ENCODE measurements at regions not wholly inside any gene's neighbourhood (a gene's known extent, or its start where the extent isn't known, plus 50 kb on each side); places are given as distances from the start of the nearest gene placed in this dataset.

DNA sequence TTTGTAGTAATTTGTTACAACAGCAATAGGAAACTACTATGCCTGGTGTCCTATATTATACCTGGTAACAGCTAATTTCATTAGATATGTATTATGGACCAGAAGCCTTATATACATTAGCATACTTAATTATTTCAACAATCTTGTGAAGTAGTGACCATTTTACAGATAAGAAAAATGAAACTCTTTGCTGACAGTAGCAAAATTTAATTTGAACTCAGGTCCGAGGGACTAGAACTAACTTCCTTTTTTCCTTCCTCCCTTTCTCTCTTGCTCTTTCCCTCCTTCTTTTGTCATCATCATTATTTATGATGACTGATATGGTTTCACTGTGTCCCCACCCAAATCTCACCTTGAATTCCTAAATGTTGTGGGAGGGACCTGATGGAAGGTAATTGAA lies 482.0 kb downstream of the SNAPC1 start:
- Histone ChIP-seq H3K79me2 (no peaks in the 10 kb centered on the region), H3K4me1 (ENCODE audit: insufficient read depth) (no peaks in the 10 kb centered on the region), H3K9me2 (replicated peaks; ENCODE audit: insufficient read depth) (no peaks in the 10 kb centered on the region), H4K20me1 (ENCODE audit: insufficient read depth, poor library complexity, severe bottlenecking) (no peaks in the 10 kb centered on the region), H3K4me3 (no peak overlapping the region), H3K27me3 (no peaks in the 10 kb centered on the region), H3K36me3 (replicated peaks; ENCODE audit: insufficient read depth, low read depth) (no peaks in the 10 kb centered on the region), H3K9me3 (ENCODE audit: low read depth) (no peaks in the 10 kb centered on the region), H3K27ac (no peak overlapping the region), H3K4me2 (no peak overlapping the region), H2AFZ (no peak overlapping the region)
- 93% methylated on average over 1 of the region's 1 CpG for WGBS (ENCODE audit: low lambda C conversion rate, missing lambda C conversion rate)
- TF ChIP-seq EZH2 (IDR thresholded peaks at IDR 0.05; ENCODE audit: borderline replicate concordance) (no peak), EZH2phosphoT487 (IDR thresholded peaks at IDR 0.05; ENCODE audit: low read depth, severe bottlenecking, unreplicated experiment) (no peak)
- TF ChIP-seq, protein P1, sequence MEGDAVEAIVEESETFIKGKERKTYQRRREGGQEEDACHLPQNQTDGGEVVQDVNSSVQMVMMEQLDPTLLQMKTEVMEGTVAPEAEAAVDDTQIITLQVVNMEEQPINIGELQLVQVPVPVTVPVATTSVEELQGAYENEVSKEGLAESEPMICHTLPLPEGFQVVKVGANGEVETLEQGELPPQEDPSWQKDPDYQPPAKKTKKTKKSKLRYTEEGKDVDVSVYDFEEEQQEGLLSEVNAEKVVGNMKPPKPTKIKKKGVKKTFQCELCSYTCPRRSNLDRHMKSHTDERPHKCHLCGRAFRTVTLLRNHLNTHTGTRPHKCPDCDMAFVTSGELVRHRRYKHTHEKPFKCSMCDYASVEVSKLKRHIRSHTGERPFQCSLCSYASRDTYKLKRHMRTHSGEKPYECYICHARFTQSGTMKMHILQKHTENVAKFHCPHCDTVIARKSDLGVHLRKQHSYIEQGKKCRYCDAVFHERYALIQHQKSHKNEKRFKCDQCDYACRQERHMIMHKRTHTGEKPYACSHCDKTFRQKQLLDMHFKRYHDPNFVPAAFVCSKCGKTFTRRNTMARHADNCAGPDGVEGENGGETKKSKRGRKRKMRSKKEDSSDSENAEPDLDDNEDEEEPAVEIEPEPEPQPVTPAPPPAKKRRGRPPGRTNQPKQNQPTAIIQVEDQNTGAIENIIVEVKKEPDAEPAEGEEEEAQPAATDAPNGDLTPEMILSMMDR (IDR thresholded peaks at IDR 0.05; ENCODE audit: poor library complexity), result no peak
- no peak for DNase-seq (ENCODE audit: low spot score)

DNA sequence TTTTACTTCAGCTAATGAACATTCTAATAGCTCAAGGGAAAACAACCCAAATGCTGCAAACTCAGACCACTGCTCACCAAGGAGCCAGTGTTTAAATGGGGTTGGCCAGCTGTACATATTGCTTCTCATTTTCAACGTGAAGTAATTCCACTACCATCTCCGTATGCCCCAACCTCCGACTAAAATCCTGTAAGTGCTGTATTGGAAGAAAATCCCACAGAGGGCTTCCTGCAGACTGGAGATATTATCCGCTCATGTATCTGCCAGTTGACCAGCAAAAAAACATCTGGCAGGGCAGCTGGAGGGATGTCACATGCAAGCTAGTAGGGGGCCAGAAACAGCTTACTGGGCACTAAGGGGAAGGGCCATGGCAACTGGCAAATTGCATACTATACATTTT lies 485.0 kb downstream of the SNAPC1 start:
- DNase-seq (ENCODE audit: low spot score), result no peak
- WGBS (ENCODE audit: low lambda C conversion rate, missing lambda C conversion rate), result 66% methylated on average over 4 of the region's 4 CpGs
- H3K4me3 ChIP-seq, result no peak overlapping the region
- H3K4me1 ChIP-seq (ENCODE audit: insufficient read depth), result no peaks in the 10 kb centered on the region
- no peaks in the 10 kb centered on the region for H3K79me2 ChIP-seq
- TF ChIP-seq EZH2phosphoT487 (IDR thresholded peaks at IDR 0.05; ENCODE audit: low read depth, severe bottlenecking, unreplicated experiment) (no peak), EZH2 (IDR thresholded peaks at IDR 0.05; ENCODE audit: borderline replicate concordance) (no peak)
- TF ChIP-seq, protein P1 (IDR thresholded peaks at IDR 0.05; ENCODE audit: poor library complexity), result no peak
- no peaks in the 10 kb centered on the region for H4K20me1 ChIP-seq (ENCODE audit: insufficient read depth, poor library complexity, severe bottlenecking)
- no peak overlapping the region for H2AFZ ChIP-seq
- H3K36me3 ChIP-seq (replicated peaks; ENCODE audit: insufficient read depth, low read depth), result no peaks in the 10 kb centered on the region
- no peaks in the 10 kb centered on the region for H3K9me3 ChIP-seq (ENCODE audit: low read depth)
- H3K4me2 ChIP-seq, result no peak overlapping the region
- H3K27ac ChIP-seq, result no peak overlapping the region
- no peaks in the 10 kb centered on the region for H3K27me3 ChIP-seq
- H3K9me2 ChIP-seq (replicated peaks; ENCODE audit: insufficient read depth), result no peaks in the 10 kb centered on the region

DNA sequence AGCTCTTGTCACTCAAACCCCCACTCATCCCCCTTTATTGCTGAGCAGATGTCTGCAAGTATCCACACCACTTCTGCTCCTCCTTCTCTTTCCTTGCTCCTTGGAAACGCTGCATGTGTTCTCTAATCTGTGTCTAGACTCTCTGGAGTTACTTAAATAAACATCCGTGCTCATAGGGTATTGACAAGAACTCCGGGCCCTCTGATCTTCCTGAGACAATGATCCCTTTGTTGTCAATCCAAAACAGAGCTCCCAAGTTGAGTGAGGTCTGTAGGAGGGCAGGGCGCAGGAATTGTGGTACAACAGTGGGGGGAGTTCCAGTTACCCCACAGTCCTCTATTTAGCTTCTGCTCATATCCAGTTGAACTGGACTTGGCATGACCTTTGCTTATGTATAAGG lies 489.0 kb downstream of the SNAPC1 start:
- no peaks in the 10 kb centered on the region for H3K27me3 ChIP-seq
- H3K4me3 ChIP-seq, result no peak overlapping the region
- no peak overlapping the region for H3K27ac ChIP-seq
- H3K36me3 ChIP-seq (replicated peaks; ENCODE audit: insufficient read depth, low read depth), result no peaks in the 10 kb centered on the region
- no peak overlapping the region for H3K4me2 ChIP-seq
- no peak overlapping the region for H2AFZ ChIP-seq
- WGBS (ENCODE audit: low lambda C conversion rate, missing lambda C conversion rate), result 29% methylated on average over 4 of the region's 4 CpGs
- no peaks in the 10 kb centered on the region for H3K9me3 ChIP-seq (ENCODE audit: low read depth)
- H4K20me1 ChIP-seq (ENCODE audit: insufficient read depth, poor library complexity, severe bottlenecking), result no peaks in the 10 kb centered on the region
- DNase-seq (ENCODE audit: low spot score), result no peak
- H3K4me1 ChIP-seq (ENCODE audit: insufficient read depth), result no peaks in the 10 kb centered on the region
- no peaks in the 10 kb centered on the region for H3K9me2 ChIP-seq (replicated peaks; ENCODE audit: insufficient read depth)
- H3K79me2 ChIP-seq, result no peaks in the 10 kb centered on the region
- TF ChIP-seq, protein P1 (IDR thresholded peaks at IDR 0.05; ENCODE audit: poor library complexity), result no peak
- no peak for TF ChIP-seq EZH2 (IDR thresholded peaks at IDR 0.05; ENCODE audit: borderline replicate concordance)
- TF ChIP-seq EZH2phosphoT487 (IDR thresholded peaks at IDR 0.05; ENCODE audit: low read depth, severe bottlenecking, unreplicated experiment), result no peak

DNA sequence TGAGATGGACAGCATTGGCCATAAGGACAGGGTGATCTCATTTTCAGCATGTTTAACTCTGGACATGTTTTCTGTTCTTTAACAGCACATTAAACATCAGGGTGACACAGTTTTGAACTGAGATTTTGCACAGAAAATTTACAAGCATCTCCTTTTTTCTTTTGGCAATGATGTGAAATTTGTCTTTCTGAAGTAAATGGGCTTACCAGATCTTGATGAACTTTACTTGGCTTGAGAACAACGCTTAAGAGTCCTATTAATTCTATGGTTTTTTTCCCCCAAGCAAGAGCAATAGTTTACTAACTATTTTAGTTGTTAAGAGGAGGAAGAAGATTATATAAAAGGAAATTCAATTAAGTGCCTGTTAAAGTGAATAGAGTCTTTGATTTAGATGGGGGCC lies 491.0 kb downstream of the SNAPC1 start:
- Histone ChIP-seq H3K79me2 (no peaks in the 10 kb centered on the region), H3K4me3 (no peak overlapping the region), H3K4me1 (ENCODE audit: insufficient read depth) (no peaks in the 10 kb centered on the region), H3K36me3 (replicated peaks; ENCODE audit: insufficient read depth, low read depth) (no peaks in the 10 kb centered on the region), H4K20me1 (ENCODE audit: insufficient read depth, poor library complexity, severe bottlenecking) (no peaks in the 10 kb centered on the region), H3K9me3 (ENCODE audit: low read depth) (no peaks in the 10 kb centered on the region), H2AFZ (no peak overlapping the region), H3K9me2 (replicated peaks; ENCODE audit: insufficient read depth) (no peaks in the 10 kb centered on the region), H3K27ac (no peak overlapping the region), H3K4me2 (no peak overlapping the region), H3K27me3 (no peaks in the 10 kb centered on the region)
- no peak for TF ChIP-seq EZH2 (IDR thresholded peaks at IDR 0.05; ENCODE audit: borderline replicate concordance)
- TF ChIP-seq, protein P1 (IDR thresholded peaks at IDR 0.05; ENCODE audit: poor library complexity), result no peak
- no peak for TF ChIP-seq EZH2phosphoT487 (IDR thresholded peaks at IDR 0.05; ENCODE audit: low read depth, severe bottlenecking, unreplicated experiment)
- WGBS (ENCODE audit: low lambda C conversion rate, missing lambda C conversion rate), result 63% methylated on average over 1 of the region's 1 CpG
- no peak for DNase-seq (ENCODE audit: low spot score)

All from hepatocyte (in vitro differentiated cells).